ENCODE measurements at regions not wholly inside any gene's neighbourhood (a gene's known extent, or its start where the extent isn't known, plus 50 kb on each side); places are given as distances from the start of the nearest gene placed in this dataset.

DNA sequence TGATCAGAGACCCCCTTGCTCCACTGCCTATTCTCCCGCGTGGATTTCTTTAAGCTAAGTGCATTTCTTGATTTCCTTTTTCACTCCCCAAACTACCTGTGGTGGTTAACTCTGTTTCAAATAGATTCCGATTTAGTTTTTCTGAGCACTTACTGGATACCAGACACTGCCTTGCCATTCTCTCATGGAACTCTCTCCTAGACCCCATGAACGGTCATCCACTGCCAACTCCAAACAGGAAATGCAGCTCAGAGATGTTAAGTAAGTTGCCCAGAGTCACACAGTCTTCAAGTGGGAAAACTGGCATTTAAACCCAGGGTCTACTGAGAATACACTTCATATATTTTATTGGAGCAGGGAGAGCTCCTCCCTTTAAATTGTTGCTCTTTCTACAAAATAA, 199.4 kb downstream of the MAF start:
- Histone ChIP-seq H4K20me1 (replicated peaks; ENCODE audit: control insufficient read depth, insufficient read depth, low read length) (no peaks in the 10 kb centered on the region), H3K9me1 (ENCODE audit: control insufficient read depth, insufficient read depth, low read length) (no peaks in the 10 kb centered on the region), H3K4me2 (ENCODE audit: insufficient read depth, low read length) (peak overlapping the region; percentile 67), H3K4me3 (no peak overlapping the region), H3K27me3 (ENCODE audit: control insufficient read depth in 2 of 2, insufficient read depth in 2 of 2, low read length in 2 of 2) (peaks cover 0 to 10% of the 10 kb centered on the region in 2 experiments; a peak in 2 of 5 replicates), H3K79me2 (ENCODE audit: control insufficient read depth, insufficient read depth, low read length) (no peaks in the 10 kb centered on the region), H2AFZ (ENCODE audit: low read depth, low read length) (peak overlapping the region; percentile 68), H3K9me3 (replicated peaks; ENCODE audit: control insufficient read depth, insufficient read depth, low read depth, low read length) (no peaks in the 10 kb centered on the region), H3K36me3 (ENCODE audit: control insufficient read depth, insufficient read depth, low read length) (no peaks in the 10 kb centered on the region), H3K9ac (ENCODE audit: insufficient read depth in 1 of 2, low read depth in 2 of 2, low read length in 2 of 2) (peak overlapping the region in 1 of 2 experiments; percentile 29; a peak in 2 of 4 replicates), H3K27ac (ENCODE audit: extremely low read depth, low read depth, low read length) (peak overlapping the region; percentile 63), H3K4me1 (replicated peaks in 1 of 2; ENCODE audit: control insufficient read depth in 2 of 2, insufficient read depth in 2 of 2, low read length in 2 of 2) (peaks cover 24 to 25% of the 10 kb centered on the region in 2 experiments; a peak in 4 of 5 replicates)
- CTCF ChIA-PET (ENCODE audit: low intra/inter-chr PET ratio) = no interaction called here
- in situ Hi-C loops (cut with MboI) = no loop called here
- ATAC-seq = no peak; the same call in 2 of the 3 replicates
- POLR2A ChIA-PET = interaction anchor here (0.6 to 1.3 kb wide), 5 partner anchors 12 to 793 kb away, joined by 3 to 4 read pairs (median 3); no protein-coding TSS in a partner anchor
- intact Hi-C loops (cut with micrococcal nuclease) = no loop called here
- no peak for DNase-seq (ENCODE audit: extremely low read depth in 1 of 4, low spot score in 3 of 4)
- FAIRE-seq = no peak
- TSS peak; percentile 64 for BruUV-seq (replicated peaks)
- 4% methylated on average over 4 of the region's 4 CpGs for WGBS (ENCODE audit: insufficient coverage, low coverage, missing lambda C conversion rate)
- TF ChIP-seq ZNF232 (CRISPR knock-in tag; IDR thresholded peaks at IDR 0.05) = no peak
- TF ChIP-seq, protein P1, sequence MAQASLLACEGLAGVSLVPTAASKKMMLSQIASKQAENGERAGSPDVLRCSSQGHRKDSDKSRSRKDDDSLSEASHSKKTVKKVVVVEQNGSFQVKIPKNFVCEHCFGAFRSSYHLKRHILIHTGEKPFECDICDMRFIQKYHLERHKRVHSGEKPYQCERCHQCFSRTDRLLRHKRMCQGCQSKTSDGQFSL (CRISPR knock-in tag; IDR thresholded peaks at IDR 0.05) = no peak
- TF ChIP-seq, protein P1 (tag; IDR thresholded peaks at IDR 0.05) = no peak
- no peak for TF ChIP-seq ZNF695 (CRISPR knock-in tag; IDR thresholded peaks at IDR 0.05)
- TF ChIP-seq CC2D1A (IDR thresholded peaks at IDR 0.05) = 0 out of 2 replicates have a peak, but pooled peaks have one; percentile 2
- no peak for TF ChIP-seq ZNF224 (CRISPR knock-in tag; IDR thresholded peaks at IDR 0.05)
- TF ChIP-seq, protein P2, sequence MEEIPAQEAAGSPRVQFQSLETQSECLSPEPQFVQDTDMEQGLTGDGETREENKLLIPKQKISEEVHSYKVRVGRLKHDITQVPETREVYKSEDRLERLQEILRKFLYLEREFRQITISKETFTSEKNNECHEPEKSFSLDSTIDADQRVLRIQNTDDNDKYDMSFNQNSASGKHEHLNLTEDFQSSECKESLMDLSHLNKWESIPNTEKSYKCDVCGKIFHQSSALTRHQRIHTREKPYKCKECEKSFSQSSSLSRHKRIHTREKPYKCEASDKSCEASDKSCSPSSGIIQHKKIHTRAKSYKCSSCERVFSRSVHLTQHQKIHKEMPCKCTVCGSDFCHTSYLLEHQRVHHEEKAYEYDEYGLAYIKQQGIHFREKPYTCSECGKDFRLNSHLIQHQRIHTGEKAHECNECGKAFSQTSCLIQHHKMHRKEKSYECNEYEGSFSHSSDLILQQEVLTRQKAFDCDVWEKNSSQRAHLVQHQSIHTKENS (CRISPR knock-in tag; IDR thresholded peaks at IDR 0.05) = no peak
- TF ChIP-seq SMARCA5 (IDR thresholded peaks at IDR 0.05) = peak; percentile 76; the same call in 1 of the 2 replicates
- TF ChIP-seq MYNN (IDR thresholded peaks at IDR 0.05) = 0 out of 2 replicates have a peak, but pooled peaks have one; percentile 0
- TF ChIP-seq MYNN (CRISPR knock-in tag; IDR thresholded peaks at IDR 0.05) = no peak
- no peak for TF ChIP-seq BDP1 (IDR thresholded peaks at IDR 0.05; ENCODE audit: insufficient read depth, insufficient read length)
- TF ChIP-seq ZNF561 (CRISPR knock-in tag; conservative IDR thresholded peaks at IDR 0.05) = no peak
- TF ChIP-seq, protein P3, sequence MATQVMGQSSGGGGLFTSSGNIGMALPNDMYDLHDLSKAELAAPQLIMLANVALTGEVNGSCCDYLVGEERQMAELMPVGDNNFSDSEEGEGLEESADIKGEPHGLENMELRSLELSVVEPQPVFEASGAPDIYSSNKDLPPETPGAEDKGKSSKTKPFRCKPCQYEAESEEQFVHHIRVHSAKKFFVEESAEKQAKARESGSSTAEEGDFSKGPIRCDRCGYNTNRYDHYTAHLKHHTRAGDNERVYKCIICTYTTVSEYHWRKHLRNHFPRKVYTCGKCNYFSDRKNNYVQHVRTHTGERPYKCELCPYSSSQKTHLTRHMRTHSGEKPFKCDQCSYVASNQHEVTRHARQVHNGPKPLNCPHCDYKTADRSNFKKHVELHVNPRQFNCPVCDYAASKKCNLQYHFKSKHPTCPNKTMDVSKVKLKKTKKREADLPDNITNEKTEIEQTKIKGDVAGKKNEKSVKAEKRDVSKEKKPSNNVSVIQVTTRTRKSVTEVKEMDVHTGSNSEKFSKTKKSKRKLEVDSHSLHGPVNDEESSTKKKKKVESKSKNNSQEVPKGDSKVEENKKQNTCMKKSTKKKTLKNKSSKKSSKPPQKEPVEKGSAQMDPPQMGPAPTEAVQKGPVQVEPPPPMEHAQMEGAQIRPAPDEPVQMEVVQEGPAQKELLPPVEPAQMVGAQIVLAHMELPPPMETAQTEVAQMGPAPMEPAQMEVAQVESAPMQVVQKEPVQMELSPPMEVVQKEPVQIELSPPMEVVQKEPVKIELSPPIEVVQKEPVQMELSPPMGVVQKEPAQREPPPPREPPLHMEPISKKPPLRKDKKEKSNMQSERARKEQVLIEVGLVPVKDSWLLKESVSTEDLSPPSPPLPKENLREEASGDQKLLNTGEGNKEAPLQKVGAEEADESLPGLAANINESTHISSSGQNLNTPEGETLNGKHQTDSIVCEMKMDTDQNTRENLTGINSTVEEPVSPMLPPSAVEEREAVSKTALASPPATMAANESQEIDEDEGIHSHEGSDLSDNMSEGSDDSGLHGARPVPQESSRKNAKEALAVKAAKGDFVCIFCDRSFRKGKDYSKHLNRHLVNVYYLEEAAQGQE (IDR thresholded peaks at IDR 0.05; ENCODE audit: borderline replicate concordance) = no peak
- TF ChIP-seq, protein P3 (CRISPR knock-in tag; IDR thresholded peaks at IDR 0.05; ENCODE audit: low read depth) = no peak
